OCI-LY7 (cell line): ENCODE measurements at regions not wholly inside any gene's neighbourhood (a gene's known extent, or its start where the extent isn't known, plus 50 kb on each side); places are given as distances from the start of the nearest gene placed in this dataset.
"Not testable (repeated sequence)": the region's sequence is repeated elsewhere in the genome, so short reads cannot be mapped to it uniquely, and the experiment has no call there.

Source experiments
- BruUV-seq: library from RNA; stranded (reverse); fragments of 400-500 nt; replicated peaks from 2 replicates; lab custom pipeline; 2021; lab: Mats Ljungman, UMichigan
- CTCF ChIA-PET: fragments of 300-600 bp; sonication (Branson Sonifier 250); formaldehyde crosslinking; loops from one replicate; lab custom pipeline; 2022; ENCODE audit warnings: antibody characterized with exemption; ENCODE audit not compliant: unreplicated experiment; lab: Charles Lee
- POLR2A ChIA-PET: fragments of 300-600 bp; sonication (Branson Sonifier 250); formaldehyde crosslinking; loops from one replicate; lab custom pipeline; 2022; ENCODE audit warnings: antibody characterized with exemption; lab: Charles Lee
- DNase-seq: peaks from one replicate; pipeline ENCODE4 v3.0.0-alpha.2; 2015; ENCODE audit warnings: low spot score
- H2AFZ ChIP-seq: fragments of 200-600 bp; sonication (generic), shearing (Covaris generic); 2 replicates; pipeline ENCODE4 v1.6.1; 2014; ENCODE audit warnings: mild to moderate bottlenecking, antibody characterized with exemption, low read length, moderate library complexity
- H3K27ac ChIP-seq: fragments of 200-600 bp; sonication (generic); 2 replicates; pipeline ENCODE4 v1.5.1; 2014; ENCODE audit warnings: mixed run types, low read depth, mild to moderate bottlenecking, moderate library complexity, low read length, inconsistent platforms; ENCODE audit not compliant: poor library complexity, severe bottlenecking
- H3K36me3 ChIP-seq: fragments of 200-600 bp; sonication (generic); 2 replicates; pipeline ENCODE4 v1.6.1; 2014; ENCODE audit warnings: mild to moderate bottlenecking, antibody characterized with exemption, low read length, moderate library complexity, mixed read lengths; ENCODE audit not compliant: insufficient read depth
- H3K4me1 ChIP-seq: fragments of 200-600 bp; sonication (generic); 2 replicates; pipeline ENCODE4 v1.5.1; 2014; ENCODE audit warnings: mild to moderate bottlenecking, low read length; ENCODE audit not compliant: insufficient read depth, poor library complexity, severe bottlenecking
- H3K4me2 ChIP-seq: fragments of 200-600 bp; sonication (generic); 2 replicates; pipeline ENCODE4 v1.6.1; 2014; ENCODE audit warnings: mild to moderate bottlenecking, low read length
- H3K4me3 ChIP-seq: fragments of 200-600 bp; sonication (generic); 2 replicates; pipeline ENCODE4 v1.5.1; 2014; ENCODE audit warnings: mild to moderate bottlenecking, low read depth, low read length; ENCODE audit not compliant: poor library complexity, severe bottlenecking
- H3K79me2 ChIP-seq: fragments of 200-600 bp; sonication (generic); 2 replicates; pipeline ENCODE4 v1.6.1; 2016; ENCODE audit warnings: low read depth, mild to moderate bottlenecking, low read length, moderate library complexity, mixed read lengths; ENCODE audit not compliant: insufficient read depth
- H3K9me2 ChIP-seq: fragments of 200-600 bp; sonication (generic); 2 replicates; pipeline ENCODE4 v1.6.1; 2016; ENCODE audit warnings: mild to moderate bottlenecking, low read length, mixed read lengths; ENCODE audit not compliant: insufficient read depth
- H3K9me3 ChIP-seq: fragments of 200-600 bp; sonication (generic); 2 replicates; pipeline ENCODE4 v1.6.1; 2014; ENCODE audit warnings: mild to moderate bottlenecking, mixed run types, low read length, mixed read lengths
- H4K20me1 ChIP-seq: fragments of 200-600 bp; sonication (generic); 2 replicates; pipeline ENCODE4 v1.6.1; 2014; ENCODE audit warnings: mild to moderate bottlenecking, antibody characterized with exemption, low read length, moderate library complexity, mixed read lengths; ENCODE audit not compliant: insufficient read depth
- CTCF ChIP-seq: fragments of 200-600 bp; sonication (generic); conservative IDR thresholded peaks from 2 replicates; pipeline ENCODE4 v1.5.1; 2014; ENCODE audit warnings: mild to moderate bottlenecking, antibody characterized with exemption, low read length, moderate library complexity, mixed read lengths
- EZH2phosphoT487 ChIP-seq: fragments of 200-600 bp; sonication (generic); IDR thresholded peaks from 2 replicates; pipeline ENCODE4 v1.6.1; 2018; ENCODE audit warnings: low read depth, borderline replicate concordance, mild to moderate bottlenecking, mixed run types, antibody characterized with exemption, low read length, moderate library complexity, mixed read lengths
- intact Hi-C: fragments of 100-400 bp; cut with micrococcal nuclease; formaldehyde crosslinking; loops from one replicate; pipeline ENCODE4 v1.10.0; 2022; ENCODE audit not compliant: unreplicated experiment

- not testable (repeated sequence) for DNase-seq
Measured at GRCh38 chr10:62608189-62608875, 196.2 kb upstream of the ADO start.

GRCh38 chr10:62610649-62611229, 193.8 kb upstream of the ADO start:
- H2AFZ ChIP-seq, result peak overlapping the region; percentile 42; the same call in 1 of the 2 replicates
- CTCF ChIA-PET, result interaction anchor here (1.0 to 2.3 kb wide), 3 partner anchors 196 to 207 kb away, joined by 4 to 9 read pairs (median 7); partner anchors contain the start of gene EGR2
- intact Hi-C loops, result loop anchor here (1.0 to 5.0 kb wide), 8 partner anchors 42 to 547 kb away; no protein-coding TSS in a partner anchor

More at GRCh38 chr10:62608189-62608875, 196.2 kb upstream of the ADO start:
- H2AFZ ChIP-seq, BruUV-seq, H3K9me2 ChIP-seq, H3K79me2 ChIP-seq, H3K36me3 ChIP-seq, intact Hi-C loops, H3K27ac ChIP-seq, CTCF ChIA-PET, H4K20me1 ChIP-seq, H3K9me3 ChIP-seq, H3K4me2 ChIP-seq, H3K4me3 ChIP-seq: not testable (repeated sequence)
- H3K4me1 ChIP-seq, result peaks cover 13% of the 10 kb centered on the region
- POLR2A ChIA-PET, result interaction anchor here (0.7 to 1.5 kb wide), 2 partner anchors 189 to 200 kb away, joined by 3 read pairs; no protein-coding TSS in a partner anchor

GRCh38 chr10:62613424-62613823, 191.1 kb upstream of the ADO start:
- Histone ChIP-seq H2AFZ (no peak overlapping the region), H3K36me3 (no peaks in the 10 kb centered on the region), H3K9me3 (no peaks in the 10 kb centered on the region), H3K4me2 (no peak overlapping the region), H3K4me3 (no peak overlapping the region), H3K79me2 (no peaks in the 10 kb centered on the region), H3K27ac (no peak overlapping the region), H4K20me1 (no peaks in the 10 kb centered on the region), H3K9me2 (no peaks in the 10 kb centered on the region), H3K4me1 (peaks cover 35% of the 10 kb centered on the region)
- no TSS peak for BruUV-seq
- no peak for TF ChIP-seq CTCF
- no peak for TF ChIP-seq EZH2phosphoT487
- DNase-seq, result no peak
- POLR2A ChIA-PET, result interaction anchor here (0.5 to 2.7 kb wide), 6 partner anchors 9 to 926 kb away, joined by 3 to 8 read pairs (median 3); partner anchors contain the start of gene ADO
- intact Hi-C loops, result loop anchor here (5.0 kb wide), 4 partner anchors 176 to 544 kb away; no protein-coding TSS in a partner anchor
- CTCF ChIA-PET, result interaction anchor here (1.4 to 1.7 kb wide), 2 partner anchors 203 to 204 kb away, joined by 3 to 4 read pairs; no protein-coding TSS in a partner anchor

More at GRCh38 chr10:62610649-62611229, 193.8 kb upstream of the ADO start:
- POLR2A ChIA-PET, result interaction anchor here (0.6 to 1.3 kb wide), 4 partner anchors 12 to 548 kb away, joined by 3 to 4 read pairs (median 3); no protein-coding TSS in a partner anchor
- peaks cover 19% of the 10 kb centered on the region for H3K4me1 ChIP-seq
- H3K36me3 ChIP-seq, result no peaks in the 10 kb centered on the region
- peak; percentile 91 for DNase-seq
- H3K4me2 ChIP-seq, result peak overlapping the region; percentile 19
- BruUV-seq, result no TSS peak
- no peaks in the 10 kb centered on the region for H4K20me1 ChIP-seq
- H3K4me3 ChIP-seq, result no peak overlapping the region
- no peak overlapping the region for H3K27ac ChIP-seq
- no peaks in the 10 kb centered on the region for H3K9me2 ChIP-seq
- no peaks in the 10 kb centered on the region for H3K79me2 ChIP-seq
- no peaks in the 10 kb centered on the region for H3K9me3 ChIP-seq
- TF ChIP-seq EZH2phosphoT487 (no peak), CTCF (peak; percentile 99)
